Activated naive CD8-positive, alpha-beta T cell treated with anti-CD3 and anti-CD28 coated beads, Interleukin-2, amount 50 U/mL, for 24 hours (primary cell): ENCODE measurements at regions not wholly inside any gene's neighbourhood (a gene's known extent, or its start where the extent isn't known, plus 50 kb on each side); places are given as distances from the start of the nearest gene placed in this dataset.

Source experiments
- ATAC-seq: fragments of 150-1000 bp; cut with Tn5 transposase; one replicate; pipeline ENCODE4 v1.10.0; 2021
- DNase-seq: peaks from one replicate; pipeline ENCODE4 v3.0.0; 2021
- H3K27ac Mint-ChIP-seq: one replicate; pipeline ENCODE4 v1.8.0; 2021; ENCODE audit warnings: mild to moderate bottlenecking, mixed read lengths
- H3K27me3 Mint-ChIP-seq: one replicate; pipeline ENCODE4 v1.8.0; 2021; ENCODE audit warnings: mixed read lengths
- H3K36me3 Mint-ChIP-seq: one replicate; pipeline ENCODE4 v1.8.0; 2021; ENCODE audit warnings: low read depth, mixed read lengths
- H3K4me1 Mint-ChIP-seq: one replicate; pipeline ENCODE4 v1.8.0; 2021; ENCODE audit warnings: mixed read lengths
- H3K4me3 Mint-ChIP-seq: one replicate; pipeline ENCODE4 v1.8.0; 2021; ENCODE audit warnings: mild to moderate bottlenecking, moderate library complexity, mixed read lengths
- H3K9me3 Mint-ChIP-seq: one replicate; pipeline ENCODE4 v1.8.0; 2021; ENCODE audit warnings: mixed read lengths

DNA sequence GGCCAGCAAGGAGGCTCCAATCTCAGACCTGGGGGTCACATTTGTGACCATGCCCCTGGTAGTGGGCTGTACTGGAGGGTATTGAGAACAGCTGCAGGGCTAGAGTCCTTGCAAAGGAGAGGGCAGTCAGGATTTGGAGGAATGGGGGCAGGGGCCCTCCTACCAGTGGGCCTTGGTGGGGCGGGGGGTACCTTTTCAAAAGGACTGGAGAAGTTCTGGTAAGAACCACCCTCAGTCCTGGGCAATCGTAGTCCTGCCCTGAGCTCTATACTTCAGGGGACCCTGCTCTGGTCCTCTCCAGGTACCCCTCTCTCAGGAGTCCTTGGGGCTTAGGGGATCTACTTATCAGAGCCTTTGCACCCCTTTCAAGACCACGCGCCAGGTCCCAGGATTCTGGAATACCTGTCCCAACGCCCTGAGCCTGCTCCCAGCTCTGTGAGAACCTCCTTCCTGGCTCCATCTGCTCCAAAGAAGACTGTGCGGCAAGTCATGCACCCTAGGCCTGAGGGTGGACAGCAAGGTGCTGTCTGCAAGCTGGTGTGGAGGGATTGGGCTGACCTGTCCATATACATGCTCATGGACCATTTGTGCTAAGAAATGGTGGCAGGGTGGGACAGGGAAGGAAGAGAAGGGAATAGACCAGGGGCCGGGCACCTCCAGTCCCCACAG, 134.1 kb upstream of the EEPD1 start:
- H3K4me3 Mint-ChIP-seq, result no peak overlapping the region
- H3K27me3 Mint-ChIP-seq, result peaks cover 4% of the 10 kb centered on the region
- DNase-seq (no peak), ATAC-seq (no peak)
- H3K36me3 Mint-ChIP-seq, result no peaks in the 10 kb centered on the region
- no peaks in the 10 kb centered on the region for H3K9me3 Mint-ChIP-seq
- no peak overlapping the region for H3K27ac Mint-ChIP-seq
- no peaks in the 10 kb centered on the region for H3K4me1 Mint-ChIP-seq

DNA sequence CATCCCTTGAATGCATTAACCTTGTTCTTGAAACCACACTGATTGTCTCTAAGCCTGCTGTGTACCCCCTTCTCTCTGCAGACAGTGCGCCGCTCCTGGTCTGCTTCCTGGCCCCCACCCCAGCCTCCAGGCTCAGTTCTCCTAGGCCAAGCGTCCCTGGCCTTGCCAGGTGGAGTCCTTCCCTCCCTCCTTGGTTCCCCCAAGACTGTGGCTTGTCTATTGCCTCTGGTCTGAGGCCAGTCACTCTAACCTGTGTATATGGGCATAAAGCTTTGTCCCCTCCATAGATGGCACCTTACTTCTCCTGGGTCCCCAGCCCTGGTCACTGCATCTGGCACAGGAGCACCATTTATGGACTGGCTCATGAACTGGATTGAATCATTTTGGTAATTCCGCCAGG, 133.5 kb upstream of the EEPD1 start:
- Mint-ChIP-seq H3K36me3 (no peaks in the 10 kb centered on the region), H3K4me3 (no peak overlapping the region), H3K27ac (no peak overlapping the region), H3K27me3 (peaks cover 5% of the 10 kb centered on the region), H3K4me1 (no peaks in the 10 kb centered on the region), H3K9me3 (no peaks in the 10 kb centered on the region)
- DNase-seq (no peak), ATAC-seq (peak; percentile 24)

DNA sequence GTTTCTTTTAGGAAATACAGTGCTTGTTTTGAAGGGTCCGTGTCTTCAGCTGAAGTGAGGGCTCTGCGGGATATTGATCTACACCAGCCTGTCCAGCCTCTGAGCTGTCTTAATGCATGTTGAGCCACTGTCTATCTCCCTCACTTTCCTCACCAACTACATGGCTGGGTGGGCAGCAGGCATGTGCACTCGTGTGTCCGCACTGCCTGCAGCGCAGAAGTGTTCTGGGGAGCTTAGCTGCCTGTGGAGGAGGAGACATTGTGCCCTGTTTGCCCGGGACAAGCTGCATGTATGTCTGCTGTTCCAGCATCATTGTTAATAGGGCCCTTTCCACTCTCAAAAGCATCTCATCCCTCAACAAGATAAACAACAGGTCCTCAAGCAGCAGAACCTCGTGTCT, 133.1 kb upstream of the EEPD1 start:
- Mint-ChIP-seq H3K36me3 (no peaks in the 10 kb centered on the region), H3K27ac (no peak overlapping the region), H3K27me3 (peaks cover 9% of the 10 kb centered on the region), H3K9me3 (no peaks in the 10 kb centered on the region), H3K4me1 (no peaks in the 10 kb centered on the region), H3K4me3 (no peak overlapping the region)
- ATAC-seq (no peak), DNase-seq (no peak)

DNA sequence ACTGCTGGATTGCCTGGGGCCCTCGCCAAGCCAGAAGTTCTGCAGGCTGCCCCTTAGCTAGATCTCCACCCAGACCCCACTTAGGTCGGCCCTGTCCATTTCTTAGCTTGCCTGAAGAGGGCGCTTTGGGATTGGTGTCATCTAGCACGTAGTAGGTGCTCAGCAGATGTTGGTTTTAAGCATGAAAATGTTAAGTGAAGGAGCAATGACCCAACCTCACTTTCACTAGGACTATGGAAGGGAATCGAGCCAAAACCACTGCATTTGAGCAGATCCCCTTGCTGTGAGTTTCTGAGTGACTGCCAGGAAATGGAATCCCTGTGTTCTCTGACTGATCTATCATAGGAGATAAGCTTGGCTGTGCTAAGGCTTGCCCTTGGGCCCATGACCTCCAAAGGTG, 131.7 kb upstream of the EEPD1 start:
- Mint-ChIP-seq H3K4me1 (no peaks in the 10 kb centered on the region), H3K36me3 (no peaks in the 10 kb centered on the region), H3K27me3 (peaks cover 15% of the 10 kb centered on the region), H3K9me3 (no peaks in the 10 kb centered on the region), H3K27ac (no peak overlapping the region), H3K4me3 (no peak overlapping the region)
- peak; percentile 19 for DNase-seq
- no peak for ATAC-seq

DNA sequence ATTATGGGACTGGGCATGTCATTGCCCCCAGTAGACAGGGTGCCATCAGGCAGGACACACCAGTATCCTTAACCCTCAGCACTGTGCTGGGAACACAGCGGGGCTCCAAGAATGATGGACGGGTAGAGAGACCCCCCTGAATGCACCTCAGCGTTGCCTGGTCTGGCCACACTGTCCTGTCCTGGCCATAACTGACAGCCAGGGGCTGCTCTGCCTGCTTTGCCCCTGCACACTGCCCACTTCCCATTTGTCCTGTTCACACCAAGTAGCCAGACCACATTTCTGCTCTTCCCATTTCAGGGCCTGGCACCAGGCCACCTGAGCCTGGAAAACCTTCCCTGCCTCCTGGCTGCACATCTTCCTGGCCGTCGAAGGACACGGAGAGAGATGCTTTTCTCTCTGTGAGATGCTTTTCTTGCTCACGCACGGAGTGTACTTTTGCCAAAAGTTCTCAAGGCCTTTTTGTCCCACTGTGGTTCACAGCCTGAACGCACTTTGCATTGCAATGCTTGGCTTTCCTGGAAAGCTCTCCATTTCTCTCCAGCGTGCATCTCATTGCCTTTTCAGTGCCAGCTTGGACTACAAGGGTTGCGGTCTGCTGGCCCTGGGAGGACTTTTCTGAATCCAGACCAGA, 131.0 kb upstream of the EEPD1 start:
- Mint-ChIP-seq H3K36me3 (no peaks in the 10 kb centered on the region), H3K4me1 (no peaks in the 10 kb centered on the region), H3K9me3 (no peaks in the 10 kb centered on the region), H3K4me3 (no peak overlapping the region), H3K27me3 (peaks cover 15% of the 10 kb centered on the region), H3K27ac (no peak overlapping the region)
- ATAC-seq (no peak), DNase-seq (no peak)

DNA sequence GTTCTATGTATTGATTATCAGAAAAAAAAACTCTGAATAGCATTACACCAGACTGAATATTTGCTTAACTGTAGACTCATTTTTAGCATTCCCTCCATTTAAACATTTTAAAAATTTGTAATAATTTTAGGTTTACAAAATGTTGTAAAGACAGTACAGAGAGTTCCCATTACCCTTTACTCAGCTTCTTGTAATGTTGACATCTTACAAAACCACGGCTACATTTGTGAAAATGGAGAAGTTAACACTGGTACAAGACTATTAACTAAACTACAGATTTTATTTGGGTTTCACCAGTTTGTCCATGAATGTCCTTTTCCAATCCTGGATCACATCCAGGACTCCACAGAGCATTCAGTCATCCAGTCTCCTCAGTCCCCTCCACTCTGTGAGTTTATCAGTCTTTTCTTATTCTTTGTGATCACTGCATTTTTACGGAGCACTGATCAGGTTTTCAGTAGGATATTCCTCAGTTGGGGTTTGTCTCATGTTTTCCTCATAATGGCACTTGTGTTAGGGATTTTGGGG, 130.0 kb upstream of the EEPD1 start:
- H3K4me1 Mint-ChIP-seq, result no peaks in the 10 kb centered on the region
- no peak for DNase-seq
- H3K4me3 Mint-ChIP-seq, result no peak overlapping the region
- no peak for ATAC-seq
- H3K9me3 Mint-ChIP-seq, result no peaks in the 10 kb centered on the region
- H3K27ac Mint-ChIP-seq, result no peak overlapping the region
- no peaks in the 10 kb centered on the region for H3K36me3 Mint-ChIP-seq
- peaks cover 15% of the 10 kb centered on the region for H3K27me3 Mint-ChIP-seq

DNA sequence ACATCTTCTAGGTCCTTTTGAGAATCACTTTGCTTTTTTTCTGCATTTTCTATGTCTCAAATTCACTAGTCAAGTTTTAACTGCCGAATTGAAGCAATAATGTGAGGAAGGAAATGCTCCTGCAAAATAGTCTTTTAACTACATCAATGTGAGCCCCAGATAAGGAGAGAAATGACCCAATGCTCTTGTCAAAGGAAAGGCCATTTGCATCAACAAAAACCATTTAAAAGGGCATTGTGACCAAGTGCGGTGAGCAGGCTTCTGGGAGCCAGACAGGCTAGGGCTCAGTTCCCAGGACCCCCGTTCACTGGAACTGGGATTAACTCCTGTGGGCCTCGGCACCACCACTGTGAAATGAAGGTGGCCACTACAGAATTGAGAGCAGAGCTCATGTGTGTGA, 127.9 kb upstream of the EEPD1 start:
- H3K4me1 Mint-ChIP-seq, result no peaks in the 10 kb centered on the region
- no peak overlapping the region for H3K27ac Mint-ChIP-seq
- H3K27me3 Mint-ChIP-seq, result peaks cover 15% of the 10 kb centered on the region
- no peaks in the 10 kb centered on the region for H3K36me3 Mint-ChIP-seq
- H3K9me3 Mint-ChIP-seq, result no peaks in the 10 kb centered on the region
- H3K4me3 Mint-ChIP-seq, result no peak overlapping the region
- DNase-seq (no peak), ATAC-seq (no peak)

DNA sequence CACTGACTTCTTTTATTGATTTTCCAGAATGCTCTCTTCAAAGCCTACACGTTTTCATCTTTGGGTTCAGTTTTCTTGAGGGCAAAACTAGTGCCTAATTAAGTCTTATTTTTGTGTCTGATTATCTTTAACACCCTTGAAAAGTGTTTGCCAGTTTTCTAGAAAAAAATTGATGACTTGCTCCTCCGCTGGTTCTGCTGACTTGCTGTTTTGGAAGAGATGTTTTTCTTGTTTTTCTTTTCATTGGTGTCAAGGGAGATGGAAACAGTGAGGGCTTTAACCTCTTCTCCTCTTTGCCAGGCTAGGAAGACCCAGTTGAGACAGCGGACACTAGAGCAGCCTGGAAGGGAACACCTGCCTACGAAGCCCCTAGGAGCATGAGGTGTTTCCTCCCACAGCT, 123.7 kb upstream of the EEPD1 start:
- Mint-ChIP-seq H3K4me1 (no peaks in the 10 kb centered on the region), H3K36me3 (no peaks in the 10 kb centered on the region), H3K27ac (no peak overlapping the region), H3K27me3 (peaks cover 19% of the 10 kb centered on the region), H3K4me3 (no peak overlapping the region), H3K9me3 (no peaks in the 10 kb centered on the region)
- ATAC-seq, result no peak
- no peak for DNase-seq

DNA sequence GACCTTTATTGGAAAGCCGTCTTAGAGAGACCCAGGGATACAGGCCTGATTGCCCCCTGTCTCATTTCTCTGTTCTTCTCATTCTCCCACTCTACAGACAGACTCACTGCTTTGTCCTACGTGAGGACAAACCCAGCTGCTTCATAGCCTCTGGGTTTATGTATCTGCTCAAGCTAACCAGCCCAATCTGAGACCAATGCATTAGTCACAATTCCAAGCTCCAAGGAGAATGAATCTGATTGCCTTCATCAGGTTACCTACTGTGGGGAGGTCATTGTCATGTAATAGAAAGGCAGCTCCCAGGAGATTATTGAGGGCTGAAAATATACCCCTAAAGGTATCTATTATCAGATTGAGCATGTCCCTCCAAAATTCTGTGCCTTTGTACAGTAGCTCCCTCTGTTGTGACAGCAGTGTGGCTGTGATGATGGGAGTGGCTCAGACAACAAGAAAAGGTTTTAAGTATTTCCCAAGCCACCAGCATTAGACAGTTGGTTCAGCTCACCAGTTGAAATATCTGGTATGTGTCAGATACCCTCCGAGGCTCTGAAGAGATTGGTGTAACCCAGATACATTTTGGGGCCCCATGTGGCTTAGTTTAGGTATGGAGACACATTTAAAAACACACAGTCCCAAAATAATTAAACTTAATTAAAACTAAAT, 123.1 kb upstream of the EEPD1 start:
- H3K27me3 Mint-ChIP-seq, result peaks cover 16% of the 10 kb centered on the region
- ATAC-seq (no peak), DNase-seq (no peak)
- no peaks in the 10 kb centered on the region for H3K9me3 Mint-ChIP-seq
- H3K4me3 Mint-ChIP-seq, result no peak overlapping the region
- no peak overlapping the region for H3K27ac Mint-ChIP-seq
- H3K4me1 Mint-ChIP-seq, result no peaks in the 10 kb centered on the region
- H3K36me3 Mint-ChIP-seq, result no peaks in the 10 kb centered on the region

DNA sequence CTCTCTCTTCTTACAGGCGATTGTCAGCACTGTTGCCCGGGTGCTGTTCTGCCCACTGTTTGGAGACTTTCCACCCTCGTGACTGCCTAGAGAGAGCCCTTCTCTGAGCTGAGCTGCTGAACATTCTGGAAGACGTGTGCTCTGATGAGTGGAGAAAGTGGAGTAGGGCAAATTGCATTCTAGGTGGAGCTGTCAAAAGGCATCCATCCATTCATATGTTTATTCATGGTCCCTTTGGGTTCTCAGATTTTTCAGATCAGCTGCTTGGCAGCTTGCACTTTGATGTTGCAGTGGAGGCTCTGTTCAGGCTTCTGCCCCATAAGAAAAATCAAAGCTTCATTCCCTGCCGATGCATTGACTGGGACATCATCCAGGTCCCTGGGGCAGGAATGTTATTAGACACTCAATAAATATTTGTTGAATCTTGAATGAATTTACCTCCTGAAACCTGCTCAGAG, 120.7 kb upstream of the EEPD1 start:
- H3K4me1 Mint-ChIP-seq, result peaks cover under 1% of the 10 kb centered on the region
- no peak overlapping the region for H3K4me3 Mint-ChIP-seq
- H3K36me3 Mint-ChIP-seq, result no peaks in the 10 kb centered on the region
- H3K9me3 Mint-ChIP-seq, result no peaks in the 10 kb centered on the region
- ATAC-seq (no peak), DNase-seq (no peak)
- H3K27me3 Mint-ChIP-seq, result peaks cover 10% of the 10 kb centered on the region
- H3K27ac Mint-ChIP-seq, result no peak overlapping the region

DNA sequence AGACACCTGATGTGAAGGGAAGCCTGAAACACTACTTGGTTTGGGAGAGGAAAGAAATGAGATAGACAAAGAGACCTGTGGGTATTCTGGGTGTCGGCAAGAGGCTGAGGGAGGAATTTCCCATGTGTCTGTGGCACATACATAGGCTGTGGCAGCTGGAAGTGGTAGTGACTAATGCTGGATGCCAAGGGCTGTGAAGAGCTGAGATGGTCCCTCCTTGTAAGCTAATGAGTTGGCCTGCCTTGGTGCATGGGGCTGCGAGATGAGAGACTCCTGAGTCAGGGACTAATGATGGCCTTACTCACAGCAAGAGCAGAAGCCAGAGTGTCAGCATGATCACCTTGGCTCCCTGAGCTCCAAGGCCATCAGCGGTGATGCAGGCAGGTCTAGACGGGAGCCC, 119.0 kb upstream of the EEPD1 start:
- H3K27me3 Mint-ChIP-seq, result peaks cover 10% of the 10 kb centered on the region
- no peaks in the 10 kb centered on the region for H3K36me3 Mint-ChIP-seq
- H3K4me1 Mint-ChIP-seq, result peaks cover 3% of the 10 kb centered on the region
- peak; percentile 47 for ATAC-seq
- no peak overlapping the region for H3K4me3 Mint-ChIP-seq
- H3K9me3 Mint-ChIP-seq, result no peaks in the 10 kb centered on the region
- no peak for DNase-seq
- no peak overlapping the region for H3K27ac Mint-ChIP-seq

DNA sequence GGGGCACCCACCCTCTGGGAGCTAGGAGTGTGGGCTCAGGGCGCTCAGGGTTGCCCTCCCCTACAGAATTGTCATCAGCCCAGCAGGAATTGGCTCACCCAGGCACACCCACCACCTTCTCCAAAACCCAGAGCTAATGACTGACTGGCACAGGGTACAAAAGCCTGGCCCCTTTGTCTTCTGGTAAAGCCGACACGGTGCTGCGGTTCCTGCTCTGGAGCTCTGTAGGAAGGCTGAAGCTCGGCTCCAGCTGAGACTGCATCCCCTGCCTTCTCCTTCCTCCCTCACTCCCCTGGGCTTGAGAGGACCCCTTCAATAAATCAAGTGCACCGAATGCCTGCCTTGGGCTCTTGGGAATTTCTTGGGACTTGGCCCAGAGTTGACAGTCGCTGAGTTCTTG, 117.9 kb upstream of the EEPD1 start:
- Mint-ChIP-seq H3K27ac (no peak overlapping the region), H3K4me3 (no peak overlapping the region), H3K4me1 (peaks cover 3% of the 10 kb centered on the region), H3K9me3 (no peaks in the 10 kb centered on the region), H3K27me3 (peaks cover 10% of the 10 kb centered on the region), H3K36me3 (no peaks in the 10 kb centered on the region)
- DNase-seq, result no peak
- no peak for ATAC-seq

DNA sequence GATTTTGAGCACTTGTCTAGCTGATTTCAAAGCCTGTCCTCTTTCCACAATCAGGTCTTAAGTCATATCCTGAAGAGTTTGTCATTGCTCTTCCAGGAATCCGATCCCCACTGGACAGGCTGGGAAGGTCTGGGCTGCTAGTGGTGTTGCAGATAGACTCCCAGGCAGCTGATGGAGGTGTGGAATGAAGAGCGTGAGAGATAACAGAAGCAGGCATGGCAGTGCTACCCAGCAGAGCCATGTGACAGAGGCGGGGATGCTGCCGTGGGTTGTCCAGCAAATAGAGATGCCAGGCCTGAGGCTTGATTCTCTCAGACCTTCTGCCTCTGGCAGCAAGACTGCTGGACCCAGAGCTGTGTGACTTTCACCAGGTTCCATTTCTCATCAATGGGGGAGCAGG, 116.5 kb upstream of the EEPD1 start:
- peaks cover 10% of the 10 kb centered on the region for H3K27me3 Mint-ChIP-seq

DNA sequence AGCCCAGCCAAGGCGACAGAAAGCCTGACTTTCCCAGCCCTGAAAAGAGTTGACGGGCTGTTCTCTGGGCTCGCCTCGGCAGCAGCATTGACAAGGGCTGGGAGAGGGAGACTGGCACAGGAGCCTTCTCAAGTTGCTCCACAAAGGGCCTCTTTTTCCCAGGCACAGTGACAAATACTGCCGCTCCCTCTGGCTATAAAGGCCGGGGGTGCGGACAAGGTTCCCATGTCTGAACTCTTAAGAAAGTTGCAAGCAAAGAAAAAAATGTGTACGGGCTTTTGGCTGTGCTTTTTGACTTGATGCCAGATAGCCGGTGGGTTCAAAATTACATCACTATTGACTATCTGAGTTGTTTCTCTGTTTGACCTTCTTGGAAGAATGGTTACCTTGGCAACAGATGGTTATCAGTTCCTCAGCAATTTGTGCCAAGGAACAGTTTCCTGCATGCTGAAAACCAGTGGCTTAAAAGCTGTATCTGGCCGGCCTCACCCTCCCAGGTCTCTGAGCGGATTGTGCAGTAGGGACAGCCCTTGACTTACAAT, 115.9 kb upstream of the EEPD1 start:
- H3K4me3 Mint-ChIP-seq, result no peak overlapping the region
- ATAC-seq (no peak), DNase-seq (no peak)
- no peaks in the 10 kb centered on the region for H3K36me3 Mint-ChIP-seq
- H3K9me3 Mint-ChIP-seq, result no peaks in the 10 kb centered on the region
- no peak overlapping the region for H3K27ac Mint-ChIP-seq
- peaks cover 10% of the 10 kb centered on the region for H3K27me3 Mint-ChIP-seq
- peaks cover 3% of the 10 kb centered on the region for H3K4me1 Mint-ChIP-seq

More for the DNA sequence above, 116.5 kb upstream of the EEPD1 start:
- no peaks in the 10 kb centered on the region for H3K36me3 Mint-ChIP-seq
- no peak overlapping the region for H3K27ac Mint-ChIP-seq
- H3K4me1 Mint-ChIP-seq, result peaks cover 3% of the 10 kb centered on the region
- no peak overlapping the region for H3K4me3 Mint-ChIP-seq
- no peak for DNase-seq
- ATAC-seq, result no peak
- H3K9me3 Mint-ChIP-seq, result no peaks in the 10 kb centered on the region
